Osteocyte (in vitro differentiated cells): ENCODE measurements at regions not wholly inside any gene's neighbourhood (a gene's known extent, or its start where the extent isn't known, plus 50 kb on each side); places are given as distances from the start of the nearest gene placed in this dataset.
A peak's percentile ranks its signal among the peaks of the same experiment; 100 is the strongest.

Source experiments
- DNase-seq: peaks from one replicate; pipeline ENCODE4 v3.0.0; 2021; ENCODE audit warnings: mixed read lengths; ENCODE audit not compliant: unreplicated experiment; ENCODE audit errors: extremely low spot score
- H3K27ac Mint-ChIP-seq: one replicate; pipeline ENCODE4 v1.8.0; 2021; ENCODE audit warnings: mild to moderate bottlenecking, mixed read lengths; ENCODE audit not compliant: unreplicated experiment
- H3K27me3 Mint-ChIP-seq: one replicate; pipeline ENCODE4 v1.8.0; 2021; ENCODE audit warnings: mixed read lengths; ENCODE audit not compliant: unreplicated experiment
- H3K36me3 Mint-ChIP-seq: one replicate; pipeline ENCODE4 v1.8.0; 2021; ENCODE audit warnings: mixed read lengths; ENCODE audit not compliant: unreplicated experiment
- H3K4me1 Mint-ChIP-seq: one replicate; pipeline ENCODE4 v1.8.0; 2021; ENCODE audit warnings: mixed read lengths; ENCODE audit not compliant: unreplicated experiment
- H3K4me3 Mint-ChIP-seq: one replicate; pipeline ENCODE4 v1.8.0; 2021; ENCODE audit warnings: mild to moderate bottlenecking, moderate library complexity, mixed read lengths; ENCODE audit not compliant: unreplicated experiment
- H3K9me3 Mint-ChIP-seq: one replicate; pipeline ENCODE4 v1.8.0; 2021; ENCODE audit warnings: mixed read lengths; ENCODE audit not compliant: unreplicated experiment
- CTCF ChIP-seq: fragments of 200-600 bp; sonication (generic); IDR thresholded peaks from 2 replicates; pipeline ENCODE4 v1.5.0; 2021; ENCODE audit warnings: antibody characterized with exemption, mild to moderate bottlenecking, moderate library complexity

GRCh38 chr6:68238097-68238601 is 396.9 kb upstream of the ADGRB3 start:
- H3K4me1 Mint-ChIP-seq, result peaks cover 39% of the 10 kb centered on the region
- H3K9me3 Mint-ChIP-seq, result peaks cover 6% of the 10 kb centered on the region
- peak overlapping the region; percentile 36 for H3K27ac Mint-ChIP-seq
- H3K4me3 Mint-ChIP-seq, result no peak overlapping the region
- no peak for DNase-seq
- H3K36me3 Mint-ChIP-seq, result no peaks in the 10 kb centered on the region
- TF ChIP-seq CTCF, result no peak
- no peaks in the 10 kb centered on the region for H3K27me3 Mint-ChIP-seq

- no peak overlapping the region for H3K4me3 Mint-ChIP-seq
- H3K9me3 Mint-ChIP-seq, result peaks cover 6% of the 10 kb centered on the region
- H3K36me3 Mint-ChIP-seq, result no peaks in the 10 kb centered on the region
- no peak overlapping the region for H3K27ac Mint-ChIP-seq
- DNase-seq, result no peak
- H3K4me1 Mint-ChIP-seq, result peaks cover 38% of the 10 kb centered on the region
- no peak for TF ChIP-seq CTCF
- no peaks in the 10 kb centered on the region for H3K27me3 Mint-ChIP-seq
Observed at GRCh38 chr6:68237205-68237604, 397.9 kb upstream of the ADGRB3 start.

- Mint-ChIP-seq H3K4me3 (no peak overlapping the region), H3K36me3 (no peaks in the 10 kb centered on the region), H3K4me1 (peaks cover 26% of the 10 kb centered on the region), H3K27me3 (no peaks in the 10 kb centered on the region), H3K27ac (no peak overlapping the region), H3K9me3 (peaks cover 6% of the 10 kb centered on the region)
- no peak for TF ChIP-seq CTCF
- DNase-seq, result no peak
Observed at GRCh38 chr6:68235326-68235784, 399.7 kb upstream of the ADGRB3 start.

- H3K27me3 Mint-ChIP-seq, result no peaks in the 10 kb centered on the region
- peaks cover under 1% of the 10 kb centered on the region for H3K9me3 Mint-ChIP-seq
- no peak for TF ChIP-seq CTCF
- H3K4me3 Mint-ChIP-seq, result no peak overlapping the region
- DNase-seq, result no peak
- H3K4me1 Mint-ChIP-seq, result peaks cover 27% of the 10 kb centered on the region
- H3K27ac Mint-ChIP-seq, result peak overlapping the region; percentile 12
- H3K36me3 Mint-ChIP-seq, result no peaks in the 10 kb centered on the region
Observed at GRCh38 chr6:68233623-68234022, 401.5 kb upstream of the ADGRB3 start.

GRCh38 chr6:68229566-68229965 is 405.5 kb upstream of the ADGRB3 start:
- Mint-ChIP-seq H3K9me3 (no peaks in the 10 kb centered on the region), H3K4me3 (no peak overlapping the region), H3K27me3 (no peaks in the 10 kb centered on the region), H3K4me1 (peaks cover 21% of the 10 kb centered on the region), H3K36me3 (no peaks in the 10 kb centered on the region), H3K27ac (no peak overlapping the region)
- TF ChIP-seq CTCF, result no peak
- DNase-seq, result no peak
